GM19467 (cell line): ENCODE measurements at regions not wholly inside any gene's neighbourhood (a gene's known extent, or its start where the extent isn't known, plus 50 kb on each side); places are given as distances from the start of the nearest gene placed in this dataset.

Experiments
- ATAC-seq: cut with Tn5 transposase; IDR thresholded peaks from one replicate; pipeline ENCODE4 v1.9.1; 2021; ENCODE audit warnings: mild to moderate bottlenecking, moderate library complexity; ENCODE audit not compliant: unreplicated experiment

GRCh38 chr2:150729495-150729955 lies 242.1 kb upstream of the RND3 start:
- peak; percentile 55 for ATAC-seq

- ATAC-seq, result no peak
Observed at GRCh38 chr2:150718280-150718679, 230.8 kb upstream of the RND3 start.

- no peak for ATAC-seq
Observed at GRCh38 chr2:150716186-150716585, 228.7 kb upstream of the RND3 start.

GRCh38 chr2:150715501-150715900 lies 228.0 kb upstream of the RND3 start:
- no peak for ATAC-seq

GRCh38 chr2:150710916-150711315 lies 223.4 kb upstream of the RND3 start:
- ATAC-seq, result no peak

- no peak for ATAC-seq
Observed at GRCh38 chr2:150710041-150710440, 222.6 kb upstream of the RND3 start.

GRCh38 chr2:150706561-150706960 lies 219.1 kb upstream of the RND3 start:
- ATAC-seq, result no peak

- no peak for ATAC-seq
Observed at GRCh38 chr2:150705767-150706166, 218.3 kb upstream of the RND3 start.

GRCh38 chr2:150705357-150705756 lies 217.9 kb upstream of the RND3 start:
- no peak for ATAC-seq

GRCh38 chr2:150702791-150703190 lies 215.3 kb upstream of the RND3 start:
- no peak for ATAC-seq

- no peak for ATAC-seq
Observed at GRCh38 chr2:150700666-150701580, 213.5 kb upstream of the RND3 start.

GRCh38 chr2:150699218-150699617 lies 211.8 kb upstream of the RND3 start:
- ATAC-seq, result no peak

GRCh38 chr2:150698016-150698661 lies 210.7 kb upstream of the RND3 start:
- ATAC-seq, result no peak

GRCh38 chr2:150697596-150697995 lies 210.1 kb upstream of the RND3 start:
- ATAC-seq, result no peak

- no peak for ATAC-seq
Observed at GRCh38 chr2:150695451-150696135, 208.1 kb upstream of the RND3 start.

GRCh38 chr2:150693556-150693955 lies 206.1 kb upstream of the RND3 start:
- no peak for ATAC-seq

GRCh38 chr2:150690870-150691269 lies 203.4 kb upstream of the RND3 start:
- no peak for ATAC-seq

GRCh38 chr2:150690261-150690660 lies 202.8 kb upstream of the RND3 start:
- ATAC-seq, result no peak

GRCh38 chr2:150689590-150689989 lies 202.1 kb upstream of the RND3 start:
- no peak for ATAC-seq

- no peak for ATAC-seq
Observed at GRCh38 chr2:150688016-150688415, 200.5 kb upstream of the RND3 start.

- no peak for ATAC-seq
Observed at GRCh38 chr2:150686391-150686790, 198.9 kb upstream of the RND3 start.
